ENCODE measurements at regions not wholly inside any gene's neighbourhood (a gene's known extent, or its start where the extent isn't known, plus 50 kb on each side); places are given as distances from the start of the nearest gene placed in this dataset.

- no peak for DNase-seq (ENCODE audit: low spot score)
- TF ChIP-seq CTCF (IDR thresholded peaks at IDR 0.05), result no peak
- ATAC-seq (ENCODE audit: low FRiP score), result no peak
These were observed 150.8 kb downstream of the RBMX2 start for GRCh38 chrX:130552444-130553073.

- TF ChIP-seq CTCF (IDR thresholded peaks at IDR 0.05), result no peak
- DNase-seq (ENCODE audit: low spot score), result no peak
- no peak for ATAC-seq (ENCODE audit: low FRiP score)
These were observed 153.6 kb downstream of the RBMX2 start for GRCh38 chrX:130555341-130555740.

GRCh38 chrX:130555757-130556156 is 154.0 kb downstream of the RBMX2 start:
- ATAC-seq (ENCODE audit: low FRiP score) (no peak), DNase-seq (ENCODE audit: low spot score) (no peak)
- TF ChIP-seq CTCF (IDR thresholded peaks at IDR 0.05), result no peak

- TF ChIP-seq CTCF (IDR thresholded peaks at IDR 0.05), result no peak
- no peak for ATAC-seq (ENCODE audit: low FRiP score)
These were observed 155.2 kb downstream of the RBMX2 start for GRCh38 chrX:130556951-130557350.

GRCh38 chrX:130560544-130560943 is 158.8 kb downstream of the RBMX2 start:
- DNase-seq (ENCODE audit: low spot score), result no peak
- no peak for ATAC-seq (ENCODE audit: low FRiP score)
- no peak for TF ChIP-seq CTCF (IDR thresholded peaks at IDR 0.05)

More at GRCh38 chrX:130556951-130557350, 155.2 kb downstream of the RBMX2 start:
- DNase-seq (ENCODE audit: low spot score), result no peak

- ATAC-seq (ENCODE audit: low FRiP score), result no peak
- DNase-seq (ENCODE audit: low spot score), result no peak
- no peak for TF ChIP-seq CTCF (IDR thresholded peaks at IDR 0.05)
These were observed 160.1 kb downstream of the RBMX2 start for GRCh38 chrX:130561930-130562329.

- DNase-seq (ENCODE audit: low spot score) (no peak), ATAC-seq (ENCODE audit: low FRiP score) (no peak)
- no peak for TF ChIP-seq CTCF (IDR thresholded peaks at IDR 0.05)
These were observed 161.7 kb downstream of the RBMX2 start for GRCh38 chrX:130563476-130563875.
